Liver (tissue), 8 donors: ENCODE measurements at regions not wholly inside any gene's neighbourhood (a gene's known extent, or its start where the extent isn't known, plus 50 kb on each side); places are given as distances from the start of the nearest gene placed in this dataset.

Experiments used
- DNase-seq: peaks from one replicate; pipeline ENCODE4 v3.0.0-alpha.2; 2017; ENCODE audit warnings: low spot score
- H3K27ac ChIP-seq, 2 donors: one replicate each; pipeline ENCODE4 v1.7.0; 2013; ENCODE audit warnings: inconsistent platforms in 2 of 2, low read length in 2 of 2, control low read depth in 1 of 2, low read depth in 1 of 2, mild to moderate bottlenecking in 1 of 2
- H3K27me3 ChIP-seq, 4 donors: one replicate each; pipeline versions ENCODE4 v1.6.1 to v1.7.0; 2013; ENCODE audit warnings: low read length in 3 of 4, inconsistent platforms in 1 of 4, mild to moderate bottlenecking in 1 of 4, moderate library complexity in 1 of 4; ENCODE audit not compliant: control insufficient read depth in 4 of 4, insufficient read depth in 4 of 4
- H3K36me3 ChIP-seq, 4 donors: one replicate each; pipeline versions ENCODE4 v1.6.1 to v1.7.0; 2013; ENCODE audit warnings: low read length in 3 of 4, mild to moderate bottlenecking in 3 of 4, low read depth in 1 of 4, moderate library complexity in 1 of 4; ENCODE audit not compliant: control insufficient read depth in 4 of 4, insufficient read depth in 3 of 4
- H3K4me1 ChIP-seq, 4 donors: one replicate each; pipeline versions ENCODE4 v1.6.1 to v1.7.0; 2013; ENCODE audit warnings: low read length in 3 of 4, mild to moderate bottlenecking in 3 of 4, moderate library complexity in 1 of 4; ENCODE audit not compliant: control insufficient read depth in 4 of 4, insufficient read depth in 4 of 4
- H3K4me3 ChIP-seq, 3 donors: one replicate each; pipeline versions ENCODE4 v1.6.1 to v1.7.0; 2013; ENCODE audit warnings: low read length in 3 of 3, control low read depth in 1 of 3, low read depth in 1 of 3, mild to moderate bottlenecking in 1 of 3
- H3K9ac ChIP-seq, 2 donors: one replicate each; pipeline ENCODE4 v1.7.0; 2013; ENCODE audit warnings: low read length in 2 of 2, mild to moderate bottlenecking in 2 of 2, moderate library complexity in 2 of 2, control low read depth in 1 of 2, low read depth in 1 of 2
- H3K9me3 ChIP-seq, 4 donors: one replicate each; pipeline versions ENCODE4 v1.6.1 to v1.7.0; 2013; ENCODE audit warnings: low read length in 3 of 4; ENCODE audit not compliant: control insufficient read depth in 4 of 4
- ATF3 ChIP-seq: IDR thresholded peaks from 2 replicates; pipeline ENCODE4 v1.6.1; 2016; ENCODE audit warnings: antibody characterized with exemption
- EGR1 ChIP-seq, 2 donors: IDR thresholded peaks; 2 replicates each; pipeline ENCODE4 v1.6.1; 2016 to 2018; ENCODE audit warnings: antibody characterized with exemption in 2 of 2, low read depth in 2 of 2
- FOXA1 ChIP-seq: IDR thresholded peaks from 2 replicates; pipeline ENCODE4 v1.6.1; 2016; ENCODE audit warnings: antibody characterized with exemption
- FOXA2 ChIP-seq: IDR thresholded peaks from 2 replicates; pipeline ENCODE4 v1.6.1; 2016; ENCODE audit warnings: antibody characterized with exemption
- GABPA ChIP-seq, 2 donors: IDR thresholded peaks in 1 of 2; conservative IDR thresholded peaks in 1 of 2; 2 replicates each; pipeline ENCODE4 v1.6.1; 2016; ENCODE audit warnings: antibody characterized with exemption in 2 of 2, mild to moderate bottlenecking in 1 of 2, moderate library complexity in 1 of 2
- HNF4A ChIP-seq, 2 donors: conservative IDR thresholded peaks; 2 replicates each; pipeline ENCODE4 v1.6.1; 2016; ENCODE audit warnings: antibody characterized with exemption in 2 of 2, mild to moderate bottlenecking in 2 of 2
- HNF4G ChIP-seq: IDR thresholded peaks from 2 replicates; pipeline ENCODE4 v1.6.1; 2016; ENCODE audit warnings: antibody characterized with exemption
- JUND ChIP-seq, 2 donors: IDR thresholded peaks; 2 replicates each; pipeline ENCODE4 v1.6.1; 2016; ENCODE audit warnings: antibody characterized with exemption in 2 of 2
- NR2F2 ChIP-seq: IDR thresholded peaks from 2 replicates; pipeline ENCODE4 v1.6.1; 2016; ENCODE audit warnings: antibody characterized with exemption
- RAD21 ChIP-seq, 2 donors: IDR thresholded peaks; 2 replicates each; pipeline ENCODE4 v1.6.1; 2016; ENCODE audit warnings: antibody characterized with exemption in 2 of 2, mild to moderate bottlenecking in 2 of 2
- RXRA ChIP-seq, 2 donors: IDR thresholded peaks; 2 replicates each; pipeline ENCODE4 v1.6.1; 2017 to 2018; ENCODE audit warnings: antibody characterized with exemption in 2 of 2, mild to moderate bottlenecking in 1 of 2
- SP1 ChIP-seq: IDR thresholded peaks from 2 replicates; pipeline ENCODE4 v1.6.1; 2018; ENCODE audit warnings: antibody characterized with exemption, mild to moderate bottlenecking
- TAF1 ChIP-seq: conservative IDR thresholded peaks from 2 replicates; pipeline ENCODE4 v1.6.1; 2016; ENCODE audit warnings: antibody characterized with exemption, mild to moderate bottlenecking
- YY1 ChIP-seq: IDR thresholded peaks from 2 replicates; pipeline ENCODE4 v1.6.1; 2016; ENCODE audit warnings: antibody characterized with exemption, mild to moderate bottlenecking
- WGBS: extraction: QIAGEN DNeasy Blood & Tissue Kit; methylation state at CpG from one replicate; pipeline ENCODE4 v1.1.7; 2013; 5-methylcytosine and 5-hydroxymethylcytosine counted together
- TF ChIP-seq, protein P1 (sequence below): IDR thresholded peaks from 2 replicates; pipeline ENCODE4 v1.6.1; 2016; ENCODE audit warnings: antibody characterized with exemption
- TF ChIP-seq, protein P2 (sequence below): fragments of 150-350 bp; IDR thresholded peaks from 2 replicates; pipeline ENCODE4 v1.5.1; 2017; ENCODE audit warnings: improper control_type of control experiment, low read depth, low read length; ENCODE audit not compliant: missing input control
- TF ChIP-seq, protein P3 (sequence below): IDR thresholded peaks from 2 replicates; pipeline ENCODE4 v1.6.1; 2016; ENCODE audit warnings: antibody characterized with exemption, mild to moderate bottlenecking
- TF ChIP-seq, protein P4 (sequence below): IDR thresholded peaks from 2 replicates; pipeline ENCODE4 v1.6.1; 2016; ENCODE audit warnings: antibody characterized with exemption
- donor health status: healthy.
- donor health status: healthy.
- donor health status: healthy.
- donor health status: healthy.
- donor health status: healthy.

DNA sequence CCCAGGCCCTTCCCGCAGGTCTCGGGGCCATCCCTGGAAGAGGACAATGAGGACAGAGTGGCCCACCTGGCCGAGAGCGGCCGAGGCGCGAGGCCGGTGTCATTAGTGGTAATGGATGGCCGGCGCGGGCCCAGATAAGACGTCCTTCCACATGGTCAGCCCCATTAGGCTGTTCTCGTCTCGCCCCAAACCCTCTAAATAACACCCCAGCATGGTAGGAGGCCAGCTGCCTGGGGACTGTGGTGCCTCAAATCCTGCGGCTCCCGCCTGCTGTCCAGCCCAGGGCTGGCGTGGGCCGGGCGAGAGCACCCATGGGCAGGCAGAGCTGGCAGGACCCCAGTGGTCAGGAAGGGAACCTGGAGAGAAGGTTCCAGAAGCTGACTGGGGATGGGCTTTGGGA, 121.7 kb downstream of the FAM53A start:
- peaks cover 0 to 4% (median 0%) of the 10 kb centered on the region in 4 donors for H3K27me3 ChIP-seq
- no peaks in the 10 kb centered on the region for H3K36me3 ChIP-seq
- H3K9me3 ChIP-seq = no peaks in the 10 kb centered on the region
- H3K4me3 ChIP-seq = no peak overlapping the region
- no peak for TF ChIP-seq TAF1
- TF ChIP-seq FOXA1 = no peak
- no peak for TF ChIP-seq HNF4G
- no peak for TF ChIP-seq HNF4A (conservative IDR thresholded peaks at IDR 0.05)
- TF ChIP-seq RAD21 (IDR thresholded peaks at IDR 0.05) = no peak
- no peak for TF ChIP-seq SP1
- no peaks in the 10 kb centered on the region for H3K4me1 ChIP-seq
- H3K27ac ChIP-seq = no peak overlapping the region
- no peak for DNase-seq
- no peak overlapping the region for H3K9ac ChIP-seq
- WGBS = 84% methylated on average over 19 of the region's 19 CpGs

GRCh38 chr4:1561286-1561990, 122.7 kb downstream of the FAM53A start:
- no peak for TF ChIP-seq FOXA2
- no peak for TF ChIP-seq YY1
- no peak for TF ChIP-seq HNF4G
- no peak for TF ChIP-seq GABPA (IDR thresholded peaks at IDR 0.05 in 1 of 2, conservative IDR thresholded peaks at IDR 0.05 in 1 of 2)
- TF ChIP-seq HNF4A (conservative IDR thresholded peaks at IDR 0.05) = no peak
- no peak overlapping the region for H3K4me3 ChIP-seq
- no peaks in the 10 kb centered on the region for H3K4me1 ChIP-seq
- WGBS = 80% methylated on average over 26 of the region's 26 CpGs
- H3K9me3 ChIP-seq = no peaks in the 10 kb centered on the region
- H3K9ac ChIP-seq = no peak overlapping the region
- peaks cover 0 to 3% (median 0%) of the 10 kb centered on the region in 4 donors for H3K27me3 ChIP-seq
- no peak overlapping the region for H3K27ac ChIP-seq
- H3K36me3 ChIP-seq = no peaks in the 10 kb centered on the region
- DNase-seq = no peak

GRCh38 chr4:1559896-1560650, 124.0 kb downstream of the FAM53A start:
- Histone ChIP-seq H3K9ac (no peak overlapping the region), H3K4me3 (no peak overlapping the region), H3K27ac (no peak overlapping the region), H3K27me3 (peaks cover 0 to 3% (median 0%) of the 10 kb centered on the region in 4 donors), H3K9me3 (no peaks in the 10 kb centered on the region), H3K4me1 (no peaks in the 10 kb centered on the region), H3K36me3 (no peaks in the 10 kb centered on the region)
- 84% methylated on average over 40 of the region's 40 CpGs for WGBS
- TF ChIP-seq NR2F2 = no peak
- TF ChIP-seq, protein P1, sequence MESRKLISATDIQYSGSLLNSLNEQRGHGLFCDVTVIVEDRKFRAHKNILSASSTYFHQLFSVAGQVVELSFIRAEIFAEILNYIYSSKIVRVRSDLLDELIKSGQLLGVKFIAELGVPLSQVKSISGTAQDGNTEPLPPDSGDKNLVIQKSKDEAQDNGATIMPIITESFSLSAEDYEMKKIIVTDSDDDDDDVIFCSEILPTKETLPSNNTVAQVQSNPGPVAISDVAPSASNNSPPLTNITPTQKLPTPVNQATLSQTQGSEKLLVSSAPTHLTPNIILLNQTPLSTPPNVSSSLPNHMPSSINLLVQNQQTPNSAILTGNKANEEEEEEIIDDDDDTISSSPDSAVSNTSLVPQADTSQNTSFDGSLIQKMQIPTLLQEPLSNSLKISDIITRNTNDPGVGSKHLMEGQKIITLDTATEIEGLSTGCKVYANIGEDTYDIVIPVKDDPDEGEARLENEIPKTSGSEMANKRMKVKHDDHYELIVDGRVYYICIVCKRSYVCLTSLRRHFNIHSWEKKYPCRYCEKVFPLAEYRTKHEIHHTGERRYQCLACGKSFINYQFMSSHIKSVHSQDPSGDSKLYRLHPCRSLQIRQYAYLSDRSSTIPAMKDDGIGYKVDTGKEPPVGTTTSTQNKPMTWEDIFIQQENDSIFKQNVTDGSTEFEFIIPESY = no peak
- TF ChIP-seq, protein P2, sequence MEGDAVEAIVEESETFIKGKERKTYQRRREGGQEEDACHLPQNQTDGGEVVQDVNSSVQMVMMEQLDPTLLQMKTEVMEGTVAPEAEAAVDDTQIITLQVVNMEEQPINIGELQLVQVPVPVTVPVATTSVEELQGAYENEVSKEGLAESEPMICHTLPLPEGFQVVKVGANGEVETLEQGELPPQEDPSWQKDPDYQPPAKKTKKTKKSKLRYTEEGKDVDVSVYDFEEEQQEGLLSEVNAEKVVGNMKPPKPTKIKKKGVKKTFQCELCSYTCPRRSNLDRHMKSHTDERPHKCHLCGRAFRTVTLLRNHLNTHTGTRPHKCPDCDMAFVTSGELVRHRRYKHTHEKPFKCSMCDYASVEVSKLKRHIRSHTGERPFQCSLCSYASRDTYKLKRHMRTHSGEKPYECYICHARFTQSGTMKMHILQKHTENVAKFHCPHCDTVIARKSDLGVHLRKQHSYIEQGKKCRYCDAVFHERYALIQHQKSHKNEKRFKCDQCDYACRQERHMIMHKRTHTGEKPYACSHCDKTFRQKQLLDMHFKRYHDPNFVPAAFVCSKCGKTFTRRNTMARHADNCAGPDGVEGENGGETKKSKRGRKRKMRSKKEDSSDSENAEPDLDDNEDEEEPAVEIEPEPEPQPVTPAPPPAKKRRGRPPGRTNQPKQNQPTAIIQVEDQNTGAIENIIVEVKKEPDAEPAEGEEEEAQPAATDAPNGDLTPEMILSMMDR = no peak
- no peak for TF ChIP-seq HNF4G
- no peak for TF ChIP-seq EGR1 (IDR thresholded peaks at IDR 0.05; ENCODE audit: low read depth in 2 of 2)
- TF ChIP-seq RAD21 (IDR thresholded peaks at IDR 0.05) = no peak
- TF ChIP-seq JUND (IDR thresholded peaks at IDR 0.05) = no peak
- TF ChIP-seq YY1 = no peak
- TF ChIP-seq, protein P3, sequence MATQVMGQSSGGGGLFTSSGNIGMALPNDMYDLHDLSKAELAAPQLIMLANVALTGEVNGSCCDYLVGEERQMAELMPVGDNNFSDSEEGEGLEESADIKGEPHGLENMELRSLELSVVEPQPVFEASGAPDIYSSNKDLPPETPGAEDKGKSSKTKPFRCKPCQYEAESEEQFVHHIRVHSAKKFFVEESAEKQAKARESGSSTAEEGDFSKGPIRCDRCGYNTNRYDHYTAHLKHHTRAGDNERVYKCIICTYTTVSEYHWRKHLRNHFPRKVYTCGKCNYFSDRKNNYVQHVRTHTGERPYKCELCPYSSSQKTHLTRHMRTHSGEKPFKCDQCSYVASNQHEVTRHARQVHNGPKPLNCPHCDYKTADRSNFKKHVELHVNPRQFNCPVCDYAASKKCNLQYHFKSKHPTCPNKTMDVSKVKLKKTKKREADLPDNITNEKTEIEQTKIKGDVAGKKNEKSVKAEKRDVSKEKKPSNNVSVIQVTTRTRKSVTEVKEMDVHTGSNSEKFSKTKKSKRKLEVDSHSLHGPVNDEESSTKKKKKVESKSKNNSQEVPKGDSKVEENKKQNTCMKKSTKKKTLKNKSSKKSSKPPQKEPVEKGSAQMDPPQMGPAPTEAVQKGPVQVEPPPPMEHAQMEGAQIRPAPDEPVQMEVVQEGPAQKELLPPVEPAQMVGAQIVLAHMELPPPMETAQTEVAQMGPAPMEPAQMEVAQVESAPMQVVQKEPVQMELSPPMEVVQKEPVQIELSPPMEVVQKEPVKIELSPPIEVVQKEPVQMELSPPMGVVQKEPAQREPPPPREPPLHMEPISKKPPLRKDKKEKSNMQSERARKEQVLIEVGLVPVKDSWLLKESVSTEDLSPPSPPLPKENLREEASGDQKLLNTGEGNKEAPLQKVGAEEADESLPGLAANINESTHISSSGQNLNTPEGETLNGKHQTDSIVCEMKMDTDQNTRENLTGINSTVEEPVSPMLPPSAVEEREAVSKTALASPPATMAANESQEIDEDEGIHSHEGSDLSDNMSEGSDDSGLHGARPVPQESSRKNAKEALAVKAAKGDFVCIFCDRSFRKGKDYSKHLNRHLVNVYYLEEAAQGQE = no peak
- no peak for TF ChIP-seq RXRA (IDR thresholded peaks at IDR 0.05)
- TF ChIP-seq GABPA (IDR thresholded peaks at IDR 0.05 in 1 of 2, conservative IDR thresholded peaks at IDR 0.05 in 1 of 2) = no peak
- TF ChIP-seq ATF3 = no peak
- no peak for TF ChIP-seq FOXA1
- TF ChIP-seq TAF1 = no peak
- no peak for TF ChIP-seq HNF4A (conservative IDR thresholded peaks at IDR 0.05)
- no peak for TF ChIP-seq FOXA2
- TF ChIP-seq, protein P4, sequence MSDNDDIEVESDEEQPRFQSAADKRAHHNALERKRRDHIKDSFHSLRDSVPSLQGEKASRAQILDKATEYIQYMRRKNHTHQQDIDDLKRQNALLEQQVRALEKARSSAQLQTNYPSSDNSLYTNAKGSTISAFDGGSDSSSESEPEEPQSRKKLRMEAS = no peak
- no peak for TF ChIP-seq SP1
- no peak for DNase-seq
